K562 (cell line): ENCODE measurements at regions not wholly inside any gene's neighbourhood (a gene's known extent, or its start where the extent isn't known, plus 50 kb on each side); places are given as distances from the start of the nearest gene placed in this dataset.

Experiments used
- ATAC-seq: fragments of 200-7000 bp; cut with Tn5 transposase; 3 replicates; pipeline ENCODE4 v1.9.1; 2020; ENCODE audit warnings: moderate library complexity
- BruUV-seq: library from RNA; stranded (reverse); fragments of 400-500 nt; replicated peaks from 2 replicates; lab custom pipeline; 2021; lab: Mats Ljungman, UMichigan
- CTCF ChIA-PET: fragments of 300-600 bp; formaldehyde crosslinking; extraction: SDS; loops from one replicate; lab custom pipeline; 2021; ENCODE audit warnings: low intra/inter-chr PET ratio; lab: Yijun Ruan, JAX
- POLR2A ChIA-PET: fragments of 300-600, 350-650 bp; sonication (Branson Sonifier 250); formaldehyde crosslinking; extraction: SDS; loops from one replicate; lab custom pipeline; 2021; ENCODE audit warnings: antibody characterized with exemption, inconsistent platforms; lab: Yijun Ruan, JAX
- DNase-seq, 4 experiments: peaks; one replicate each; pipeline versions ENCODE4 v3.0.0 to v3.0.0-alpha.2; 2011 to 2018; ENCODE audit warnings: low spot score in 3 of 4, mixed read lengths in 3 of 4; ENCODE audit errors: extremely low read depth in 1 of 4
- FAIRE-seq: peaks from 2 replicates; lab custom pipeline; 2011; peaks lifted over from hg19 to GRCh38; lab: Jason Lieb, UNC
- H2AFZ ChIP-seq: 2 replicates; pipeline ENCODE4 v1.6.0; 2011; ENCODE audit warnings: low read depth, low read length, control low read depth, inconsistent platforms
- H3K27ac ChIP-seq: fragments of 200-600 bp; 3 replicates; pipeline ENCODE4 v1.8.0; 2011; ENCODE audit warnings: low read depth, mild to moderate bottlenecking, control low read depth, inconsistent platforms, low read length, moderate library complexity, mixed read lengths; ENCODE audit errors: extremely low read depth
- H3K27me3 ChIP-seq, 2 experiments: fragments of 300-600 bp in 1 of 2; 2 replicates in 1 of 2; 3 replicates in 1 of 2; pipeline versions ENCODE4 v1.6.0 to v1.8.0; 2011; ENCODE audit warnings: inconsistent platforms in 2 of 2, low read length in 2 of 2, mild to moderate bottlenecking in 1 of 2, mixed read lengths in 1 of 2, moderate library complexity in 1 of 2; ENCODE audit not compliant: control insufficient read depth in 2 of 2, insufficient read depth in 2 of 2
- H3K36me3 ChIP-seq: fragments of 300-600 bp; 3 replicates; pipeline ENCODE4 v1.8.0; 2011; ENCODE audit warnings: mild to moderate bottlenecking, low read length, inconsistent platforms; ENCODE audit not compliant: control insufficient read depth, insufficient read depth
- H3K4me1 ChIP-seq, 2 experiments: fragments of 200-600 bp in 1 of 2; replicated peaks in 1 of 2; 2 replicates in 1 of 2; 3 replicates in 1 of 2; pipeline versions ENCODE4 v1.5.1 to v1.8.0; 2011; ENCODE audit warnings: inconsistent platforms in 2 of 2, low read length in 2 of 2, mild to moderate bottlenecking in 1 of 2, mixed read lengths in 1 of 2, moderate library complexity in 1 of 2; ENCODE audit not compliant: control insufficient read depth in 2 of 2, insufficient read depth in 2 of 2
- H3K4me2 ChIP-seq: 2 replicates; pipeline ENCODE4 v1.6.1; 2011; ENCODE audit warnings: low read length, control low read depth, inconsistent platforms, mixed read lengths; ENCODE audit not compliant: insufficient read depth
- H3K4me3 ChIP-seq: fragments of 200-600 bp; sonication (generic), shearing (Covaris generic); 2 replicates; pipeline ENCODE4 v1.5.1; 2016; ENCODE audit warnings: control low read depth, inconsistent platforms
- H3K79me2 ChIP-seq: fragments of 200-600 bp; 3 replicates; pipeline ENCODE4 v1.8.0; 2011; ENCODE audit warnings: low read length, inconsistent platforms; ENCODE audit not compliant: control insufficient read depth, insufficient read depth
- H3K9ac ChIP-seq, 2 experiments: 2 replicates each; pipeline versions ENCODE4 v1.6.0 to v1.6.1; 2011; ENCODE audit warnings: low read depth in 2 of 2, low read length in 2 of 2, control low read depth in 1 of 2, inconsistent platforms in 1 of 2, mild to moderate bottlenecking in 1 of 2, mixed read lengths in 1 of 2; ENCODE audit not compliant: insufficient read depth in 1 of 2
- H3K9me1 ChIP-seq: one replicate; pipeline ENCODE4 v1.6.0; 2011; ENCODE audit warnings: inconsistent platforms, mild to moderate bottlenecking, low read length, moderate library complexity; ENCODE audit not compliant: control insufficient read depth, insufficient read depth
- H3K9me3 ChIP-seq: replicated peaks from 2 replicates; pipeline ENCODE4 v1.5.1; 2011; ENCODE audit warnings: low read depth, low read length, inconsistent platforms; ENCODE audit not compliant: control insufficient read depth, insufficient read depth
- H4K20me1 ChIP-seq: replicated peaks from 2 replicates; pipeline ENCODE4 v1.6.1; 2011; ENCODE audit warnings: low read length, inconsistent platforms, mixed read lengths; ENCODE audit not compliant: control insufficient read depth, insufficient read depth
- NELFE ChIP-seq: IDR thresholded peaks from 2 replicates; pipeline ENCODE4 v1.6.1; 2011; ENCODE audit warnings: mild to moderate bottlenecking; ENCODE audit not compliant: insufficient read depth, insufficient read length
- SLC30A9 ChIP-seq: fragments of 250-450 bp; sonication (Bioruptor Pico); IDR thresholded peaks from 2 replicates; pipeline ENCODE4 v1.8.0; 2022; ENCODE audit warnings: mild to moderate bottlenecking, moderate library complexity
- TCF3 ChIP-seq: sonication (generic); formaldehyde crosslinking; IDR thresholded peaks from 2 replicates; pipeline ENCODE4 v1.4.0; 2020; ENCODE audit warnings: mild to moderate bottlenecking, missing genetic modification reagents
- ZNF398 ChIP-seq: fragments of 250-450 bp; sonication (Bioruptor Pico); IDR thresholded peaks from 2 replicates; pipeline ENCODE4 v1.8.0; 2021; ENCODE audit warnings: moderate library complexity, mild to moderate bottlenecking, inconsistent platforms
- WGBS: fragments of 100-300 bp; shearing (Covaris generic); methylation state at CpG from one replicate; pipeline ENCODE4 v1.1.6; 2016; ENCODE audit warnings: low coverage, mixed read lengths; ENCODE audit not compliant: insufficient coverage; ENCODE audit errors: missing lambda C conversion rate; 5-methylcytosine and 5-hydroxymethylcytosine counted together
- in situ Hi-C: fragments of 300-500 bp; cut with MboI; formaldehyde crosslinking; loops from 4 replicates; pipeline ENCODE4 v1.15.0; 2018; ENCODE audit warnings: inconsistent platforms, mixed read lengths
- intact Hi-C: fragments of 100-400 bp; cut with micrococcal nuclease; formaldehyde crosslinking; loops from 2 replicates; pipeline ENCODE4 v1.14.2; 2022

DNA sequence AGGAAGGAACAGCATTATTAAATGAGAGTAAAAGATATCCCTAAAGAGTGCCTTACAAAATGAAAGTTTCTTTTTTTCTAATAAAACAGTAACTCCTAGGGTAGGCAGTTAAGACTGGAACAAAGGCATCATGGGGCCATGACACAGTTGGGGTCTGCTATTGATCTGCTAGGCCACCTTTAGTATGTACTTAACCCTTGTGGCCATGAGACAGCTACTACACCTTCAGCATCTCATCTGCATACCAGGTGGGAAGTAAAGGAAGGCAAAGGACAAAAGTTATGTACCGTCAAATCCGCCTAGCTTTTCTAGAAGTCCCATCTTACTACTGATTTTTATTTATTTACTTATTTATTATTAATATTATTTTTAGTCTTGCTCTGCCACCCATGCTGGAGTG is 93.8 kb upstream of the FHIT start:
- Histone ChIP-seq H3K9me1 (no peaks in the 10 kb centered on the region), H3K27me3 (no peaks in the 10 kb centered on the region), H3K4me3 (no peak overlapping the region), H3K9ac (no peak overlapping the region), H2AFZ (no peak overlapping the region), H3K4me2 (no peak overlapping the region), H3K27ac (no peak overlapping the region), H4K20me1 (no peaks in the 10 kb centered on the region), H3K9me3 (no peaks in the 10 kb centered on the region), H3K4me1 (no peaks in the 10 kb centered on the region), H3K36me3 (no peaks in the 10 kb centered on the region), H3K79me2 (no peaks in the 10 kb centered on the region)
- ATAC-seq (no peak), FAIRE-seq (no peak), DNase-seq (no peak)
- intact Hi-C loops (no loop called here), in situ Hi-C loops (no loop called here)
- BruUV-seq, result no TSS peak
- POLR2A ChIA-PET, result no interaction called here
- CTCF ChIA-PET, result no interaction called here
- 0% methylated on average over 2 of the region's 2 CpGs for WGBS
- TF ChIP-seq NELFE, result no peak
- TF ChIP-seq ZNF398, result no peak

DNA sequence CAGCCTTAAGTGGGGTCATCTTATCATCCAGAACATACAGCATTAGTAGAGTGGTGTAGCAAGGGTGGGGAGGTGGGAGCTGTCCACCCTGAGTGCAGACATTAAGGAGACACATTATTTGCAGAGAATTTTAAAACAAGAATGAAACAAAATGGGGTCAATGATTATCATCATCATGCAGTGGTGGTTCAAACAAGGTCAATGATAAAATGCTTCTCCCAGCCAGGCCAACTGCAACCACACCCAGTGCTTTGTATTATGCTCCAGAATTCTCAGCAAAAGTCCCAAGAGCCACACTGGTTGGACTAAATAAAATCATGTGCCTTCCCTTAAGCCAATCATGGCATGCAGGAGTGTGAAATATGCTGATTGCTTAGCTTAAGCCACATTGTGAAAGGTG is 96.7 kb upstream of the FHIT start:
- intact Hi-C loops, result no loop called here

More for the DNA sequence above, 96.7 kb upstream of the FHIT start:
- Histone ChIP-seq H3K36me3 (no peaks in the 10 kb centered on the region), H2AFZ (no peak overlapping the region), H4K20me1 (no peaks in the 10 kb centered on the region), H3K79me2 (no peaks in the 10 kb centered on the region), H3K4me2 (no peak overlapping the region), H3K9me3 (no peaks in the 10 kb centered on the region), H3K4me1 (no peaks in the 10 kb centered on the region), H3K4me3 (no peak overlapping the region), H3K9me1 (no peaks in the 10 kb centered on the region), H3K27ac (no peak overlapping the region), H3K27me3 (no peaks in the 10 kb centered on the region), H3K9ac (no peak overlapping the region)
- no peak for DNase-seq
- POLR2A ChIA-PET, result no interaction called here
- no TSS peak for BruUV-seq
- TF ChIP-seq SLC30A9 (no peak), TCF3 (CRISPR knock-in tag) (no peak)
- CTCF ChIA-PET, result no interaction called here
- no peak for ATAC-seq
- in situ Hi-C loops, result no loop called here
- FAIRE-seq, result no peak
